ENCODE measurements at regions not wholly inside any gene's neighbourhood (a gene's known extent, or its start where the extent isn't known, plus 50 kb on each side); places are given as distances from the start of the nearest gene placed in this dataset.
A peak's percentile ranks its signal among the peaks of the same experiment; 100 is the strongest.

GRCh38 chr11:86749821-86750401, 50.4 kb upstream of the PRSS23 start:
- TF ChIP-seq CTCF (conservative IDR thresholded peaks at IDR 0.05; ENCODE audit: low read depth, low read length) = no peak
- no peak overlapping the region for H3K4me3 ChIP-seq (ENCODE audit: low read depth, low read length)

GRCh38 chr11:86749376-86749775, 51.0 kb upstream of the PRSS23 start:
- no peak for DNase-seq (ENCODE audit: low read depth)
- TF ChIP-seq CTCF (conservative IDR thresholded peaks at IDR 0.05; ENCODE audit: low read depth, low read length) = peak; percentile 40
- H3K4me3 ChIP-seq (ENCODE audit: low read depth, low read length) = no peak overlapping the region

More at GRCh38 chr11:86749821-86750401, 50.4 kb upstream of the PRSS23 start:
- no peak for DNase-seq (ENCODE audit: low read depth)

DNA sequence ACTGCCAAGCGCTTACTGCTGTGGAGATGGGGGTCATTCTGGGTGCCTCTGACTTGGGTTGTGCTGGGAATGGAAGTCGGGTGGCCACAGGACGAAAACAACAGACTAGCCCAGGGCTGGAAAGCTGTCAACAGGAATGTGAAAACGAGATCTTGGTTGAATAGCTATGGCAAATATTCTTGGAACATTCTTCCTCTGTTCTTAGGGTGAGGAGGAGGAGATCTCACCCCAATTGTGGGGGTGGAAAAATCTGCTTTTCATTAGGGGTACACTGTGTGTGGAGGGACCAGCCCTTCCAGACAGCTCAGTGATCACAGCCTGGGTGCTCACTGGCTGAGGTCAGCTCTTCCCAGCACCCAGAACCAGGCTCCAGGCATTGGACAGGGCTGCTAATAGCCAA, 52.0 kb upstream of the PRSS23 start:
- DNase-seq (ENCODE audit: low read depth) = no peak
- no peak for TF ChIP-seq CTCF (conservative IDR thresholded peaks at IDR 0.05; ENCODE audit: low read depth, low read length)
- no peak overlapping the region for H3K4me3 ChIP-seq (ENCODE audit: low read depth, low read length)

DNA sequence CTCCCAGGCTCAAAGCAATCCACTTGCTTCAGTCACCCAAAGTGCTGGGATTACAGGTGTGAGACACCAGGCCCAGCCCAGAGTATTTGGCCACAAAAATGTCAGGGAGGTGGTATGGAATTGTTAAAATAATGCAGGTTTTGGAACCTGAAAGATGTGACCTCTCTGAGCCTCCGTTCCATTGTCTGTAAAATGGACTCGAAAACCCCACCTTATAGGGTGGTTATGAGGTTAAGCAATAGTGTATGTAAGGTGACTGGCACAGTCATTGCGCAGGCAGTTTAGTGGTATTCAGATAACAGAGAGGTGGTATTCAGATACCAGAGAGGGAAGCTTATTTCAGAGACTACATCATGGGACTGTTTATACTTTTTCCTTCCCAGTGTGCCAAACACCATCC, 52.5 kb upstream of the PRSS23 start:
- DNase-seq (ENCODE audit: low read depth) = no peak

GRCh38 chr11:86746514-86746913, 53.8 kb upstream of the PRSS23 start:
- TF ChIP-seq CTCF (conservative IDR thresholded peaks at IDR 0.05; ENCODE audit: low read depth, low read length) = no peak
- DNase-seq (ENCODE audit: low read depth) = no peak
- H3K4me3 ChIP-seq (ENCODE audit: low read depth, low read length) = no peak overlapping the region

More for the DNA sequence above, 52.5 kb upstream of the PRSS23 start:
- TF ChIP-seq CTCF (conservative IDR thresholded peaks at IDR 0.05; ENCODE audit: low read depth, low read length) = no peak
- no peak overlapping the region for H3K4me3 ChIP-seq (ENCODE audit: low read depth, low read length)

GRCh38 chr11:86745571-86745970, 54.8 kb upstream of the PRSS23 start:
- no peak for DNase-seq (ENCODE audit: low read depth)

More at GRCh38 chr11:86745571-86745970, 54.8 kb upstream of the PRSS23 start:
- TF ChIP-seq CTCF (conservative IDR thresholded peaks at IDR 0.05; ENCODE audit: low read depth, low read length) = no peak
- no peak overlapping the region for H3K4me3 ChIP-seq (ENCODE audit: low read depth, low read length)

All from epithelial cell of proximal tubule (primary cell).